Nucleus accumbens (tissue), 56 donors: ENCODE measurements at regions not wholly inside any gene's neighbourhood (a gene's known extent, or its start where the extent isn't known, plus 50 kb on each side); places are given as distances from the start of the nearest gene placed in this dataset.

Experiments used
- DNase-seq, 56 donors: peaks; one replicate each; lab custom pipeline; 2025; lab: John Stamatoyannopoulos, UW

GRCh38 chr5:5719292-5719691 lies 296.8 kb downstream of the ICE1 start:
- DNase-seq, result no peak

DNA sequence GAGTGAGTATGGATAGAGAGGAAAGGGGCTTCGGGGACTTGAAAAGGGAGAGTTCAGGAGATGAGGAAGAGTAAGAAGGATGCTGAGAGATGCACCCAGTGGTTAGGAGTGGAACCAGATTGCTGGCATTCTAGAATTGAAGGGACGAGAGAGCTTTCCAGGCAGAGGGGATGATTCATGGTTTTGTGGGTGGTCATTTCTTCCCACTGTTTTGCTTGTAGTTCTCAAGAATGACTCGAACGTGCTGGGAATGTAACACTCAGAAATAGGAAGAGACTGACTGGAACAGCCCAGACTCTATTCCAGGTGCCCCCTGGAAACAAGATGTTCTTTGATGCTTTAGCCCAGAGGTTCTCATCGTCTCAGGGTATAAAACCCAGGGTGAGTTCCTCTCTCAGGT lies 294.2 kb downstream of the ICE1 start:
- DNase-seq, result no peak

- DNase-seq, result no peak
Measured at GRCh38 chr5:5711592-5711991, 289.1 kb downstream of the ICE1 start.

DNA sequence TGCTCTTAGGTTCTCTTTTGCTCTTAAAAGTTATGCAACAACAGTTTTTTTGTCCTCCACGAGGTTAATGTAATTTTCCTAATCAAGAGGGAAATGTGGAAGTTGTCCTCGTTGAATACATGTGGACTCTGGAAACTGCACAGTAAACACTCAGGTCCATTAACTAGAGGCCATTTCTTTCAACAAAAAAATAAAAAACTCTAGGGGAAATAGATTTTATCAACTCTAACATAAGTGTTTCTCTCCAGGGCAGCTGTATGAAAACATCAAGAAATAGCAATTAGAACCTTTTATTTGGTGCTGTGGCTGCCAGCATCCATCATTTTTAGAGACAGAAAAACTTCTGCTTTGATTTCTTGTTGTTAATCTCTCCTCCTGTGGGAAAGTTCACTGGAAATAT lies 288.6 kb downstream of the ICE1 start:
- DNase-seq, result no peak

DNA sequence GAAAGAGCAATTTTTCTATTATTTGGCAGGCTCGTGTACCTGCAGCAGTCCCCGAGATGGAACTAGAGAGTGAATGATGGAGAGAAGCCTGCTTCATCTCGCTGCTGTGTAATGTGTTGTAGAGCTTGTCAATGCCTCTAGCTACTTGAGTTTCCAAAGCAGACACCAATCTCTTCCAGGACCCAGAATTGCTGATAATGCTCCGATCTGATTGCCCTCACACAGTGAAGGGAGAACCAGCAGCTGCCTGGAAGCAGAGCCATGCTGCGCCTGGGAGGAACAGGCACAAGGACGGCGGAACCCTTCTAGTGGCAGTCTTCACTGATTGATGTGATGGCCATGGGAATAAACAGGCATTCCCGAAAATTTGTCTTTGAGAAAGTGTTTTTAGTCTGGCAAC lies 288.0 kb downstream of the ICE1 start:
- DNase-seq, result no peak

DNA sequence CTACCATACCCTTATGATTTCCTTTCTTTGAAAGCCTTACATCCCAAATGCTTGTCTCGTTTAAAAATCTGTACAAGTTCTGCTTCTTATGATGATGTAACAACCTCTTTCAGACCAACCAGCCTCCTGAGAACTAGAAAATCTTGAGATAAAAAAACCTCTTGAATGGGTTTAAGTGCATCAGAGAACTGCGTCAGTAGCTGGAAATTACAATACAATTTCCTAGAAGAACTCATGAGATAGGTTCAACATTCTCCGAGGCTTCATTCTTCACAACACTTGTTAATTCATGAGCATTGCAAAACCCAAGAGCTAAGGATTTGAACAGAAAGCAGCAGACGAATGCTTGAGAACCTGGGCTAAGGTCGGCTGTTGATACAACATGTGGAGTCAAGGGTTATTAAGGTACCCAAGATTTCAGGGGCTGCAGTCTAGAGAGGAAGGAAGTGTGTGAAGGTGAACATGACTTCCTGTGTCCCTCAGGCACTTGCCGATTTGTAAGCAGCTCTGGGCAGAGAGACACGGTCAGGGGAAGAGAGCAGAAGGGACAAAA lies 286.0 kb downstream of the ICE1 start:
- no peak for DNase-seq

GRCh38 chr5:5705010-5705409 lies 282.5 kb downstream of the ICE1 start:
- no peak for DNase-seq

DNA sequence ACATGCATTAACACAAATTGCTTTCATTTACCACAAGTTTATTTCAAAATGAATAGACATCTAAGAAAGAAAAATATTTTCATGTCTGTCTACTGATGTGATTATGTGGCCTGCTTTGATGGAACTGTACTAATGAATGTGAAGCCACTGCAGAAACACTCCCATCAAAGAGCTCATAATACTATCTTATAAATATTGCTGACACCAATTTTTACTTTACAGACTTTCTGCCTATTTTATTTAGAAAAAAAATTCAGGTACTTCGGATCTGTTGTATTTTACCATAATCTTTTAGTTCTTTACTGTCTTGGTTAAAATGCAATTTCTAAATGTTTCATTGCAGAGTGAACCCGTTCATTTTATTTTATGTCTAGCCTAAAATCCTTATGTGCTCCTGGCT lies 281.9 kb downstream of the ICE1 start:
- DNase-seq, result no peak

- no peak for DNase-seq
Measured at GRCh38 chr5:5702934-5703333, 280.5 kb downstream of the ICE1 start.

GRCh38 chr5:5700549-5700948 lies 278.1 kb downstream of the ICE1 start:
- DNase-seq, result no peak

DNA sequence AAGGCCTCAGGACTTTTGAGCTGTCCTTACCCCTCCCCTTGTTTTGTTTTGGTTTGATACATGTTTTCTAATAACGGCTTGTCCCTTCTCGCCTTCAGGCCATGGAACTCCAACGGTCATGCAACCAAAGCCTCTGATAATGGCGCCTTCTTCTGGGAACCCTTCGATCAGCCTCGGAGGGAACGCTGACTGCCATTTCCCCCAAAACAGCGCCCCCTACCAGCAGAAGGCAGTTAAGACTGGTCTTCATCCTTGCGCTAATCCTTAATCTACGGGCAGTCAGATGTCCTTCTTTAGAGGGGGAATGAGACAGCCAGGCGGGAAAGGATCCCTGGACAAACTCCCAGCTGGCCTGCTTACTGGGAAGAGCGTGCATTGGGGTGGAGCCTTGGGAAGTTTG lies 276.6 kb downstream of the ICE1 start:
- no peak for DNase-seq

- DNase-seq, result no peak
Measured at GRCh38 chr5:5695266-5695665, 272.8 kb downstream of the ICE1 start.

- no peak for DNase-seq
Measured at GRCh38 chr5:5688925-5689310, 266.4 kb downstream of the ICE1 start.

- no peak for DNase-seq
Measured at GRCh38 chr5:5688194-5688924, 265.9 kb downstream of the ICE1 start.

GRCh38 chr5:5687113-5687512 lies 264.6 kb downstream of the ICE1 start:
- DNase-seq, result no peak

- DNase-seq, result no peak
Measured at GRCh38 chr5:5686356-5686755, 263.9 kb downstream of the ICE1 start.

- no peak for DNase-seq
Measured at GRCh38 chr5:5685737-5686136, 263.3 kb downstream of the ICE1 start.

GRCh38 chr5:5683174-5683573 lies 260.7 kb downstream of the ICE1 start:
- DNase-seq, result no peak

- DNase-seq, result no peak
Measured at GRCh38 chr5:5678909-5679308, 256.4 kb downstream of the ICE1 start.

DNA sequence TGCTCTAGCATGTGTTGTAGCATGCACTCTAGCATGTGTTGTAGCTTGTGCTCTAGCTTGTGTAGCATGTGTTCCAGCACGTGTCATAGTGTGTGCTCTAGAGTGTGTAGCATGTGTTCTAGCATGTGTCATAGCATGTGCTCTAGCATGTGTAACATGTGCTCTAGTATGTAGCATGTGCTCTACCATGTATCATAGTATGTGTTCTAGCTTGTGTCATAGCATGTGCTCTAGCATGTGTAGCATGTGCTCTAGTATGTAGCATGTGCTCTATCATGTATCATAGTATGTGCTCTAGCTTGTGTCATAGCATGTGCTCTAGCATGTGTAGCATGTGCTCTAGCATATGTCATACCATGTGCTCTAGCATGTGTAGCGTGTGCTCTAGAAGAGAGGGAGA lies 255.3 kb downstream of the ICE1 start:
- no peak for DNase-seq

DNA sequence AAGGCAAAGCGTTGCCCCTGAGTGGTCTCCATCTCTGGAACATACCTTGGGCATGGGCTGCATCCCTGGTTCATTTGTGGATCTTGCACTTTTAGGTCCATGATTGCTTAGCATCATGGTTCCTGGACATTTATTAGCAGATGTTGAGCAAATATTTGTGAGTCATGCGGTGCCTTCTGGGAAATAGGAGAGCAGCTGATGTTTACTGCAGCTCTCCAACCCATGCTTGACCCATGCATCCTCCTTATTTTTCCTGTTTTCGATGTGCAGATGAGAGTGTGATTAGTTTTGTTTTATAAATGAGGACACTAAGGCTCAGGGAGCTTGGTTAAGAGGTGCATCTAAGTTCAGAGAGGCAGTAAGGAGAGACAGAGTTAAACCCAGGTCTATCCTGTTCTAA lies 253.7 kb downstream of the ICE1 start:
- no peak for DNase-seq

GRCh38 chr5:5675511-5675910 lies 253.0 kb downstream of the ICE1 start:
- DNase-seq, result no peak

GRCh38 chr5:5671823-5672222 lies 249.3 kb downstream of the ICE1 start:
- DNase-seq, result no peak
